GM12878 (cell line): ENCODE measurements at regions not wholly inside any gene's neighbourhood (a gene's known extent, or its start where the extent isn't known, plus 50 kb on each side); places are given as distances from the start of the nearest gene placed in this dataset.

ENCODE experiments used
- ATAC-seq: fragments of 200-7000 bp; cut with Tn5 transposase; 3 replicates; pipeline ENCODE4 v1.9.1; 2020; ENCODE audit warnings: mild to moderate bottlenecking, moderate library complexity
- BruUV-seq: library from RNA; stranded (reverse); fragments of 400-500 nt; replicated peaks from 2 replicates; lab custom pipeline; 2021; lab: Mats Ljungman, UMichigan
- CTCF ChIA-PET: fragments of 300-600 bp; sonication (Branson Sonifier 250); formaldehyde crosslinking; extraction: SDS; loops from one replicate; lab custom pipeline; 2021; ENCODE audit warnings: inconsistent platforms; lab: Yijun Ruan, JAX
- POLR2A ChIA-PET: fragments of 350-600 bp; formaldehyde crosslinking; extraction: SDS; loops from one replicate; lab custom pipeline; 2021; ENCODE audit warnings: inconsistent platforms; lab: Charles Lee
- RAD21 ChIA-PET: fragments of 300-600 bp; sonication (Branson Sonifier 250); formaldehyde crosslinking; loops from one replicate; lab custom pipeline; 2023; ENCODE audit warnings: antibody characterized with exemption; ENCODE audit not compliant: unreplicated experiment; lab: Charles Lee
- SMC1A ChIA-PET: fragments of 300-600 bp; sonication (Branson Sonifier 250); formaldehyde crosslinking; loops from one replicate; lab custom pipeline; 2023; ENCODE audit not compliant: unreplicated experiment, uncharacterized antibody; lab: Charles Lee
- DNase-seq: peaks from one replicate; pipeline ENCODE4 v3.0.0-alpha.2; 2011; ENCODE audit warnings: low read depth, low spot score
- FAIRE-seq: peaks from 3 replicates; lab custom pipeline; 2011; peaks lifted over from hg19 to GRCh38; lab: Jason Lieb, UNC
- H2AFZ ChIP-seq: 2 replicates; pipeline ENCODE4 v1.6.0; 2011; ENCODE audit warnings: low read depth, low read length, control low read depth; ENCODE audit not compliant: control insufficient read depth
- H3K27ac ChIP-seq: 2 replicates; pipeline ENCODE4 v1.5.1; 2011; ENCODE audit warnings: control low read depth; ENCODE audit not compliant: control insufficient read depth, insufficient read depth
- H3K27me3 ChIP-seq, 2 experiments: replicated peaks in 1 of 2; 2 replicates each; pipeline versions ENCODE4 v1.6.0 to v1.6.1; 2011; ENCODE audit warnings: low read length in 1 of 2; ENCODE audit not compliant: control insufficient read depth in 2 of 2, insufficient read depth in 2 of 2
- H3K36me3 ChIP-seq, 2 experiments: 2 replicates each; pipeline ENCODE4 v1.5.1; 2011; ENCODE audit warnings: low read length in 1 of 2; ENCODE audit not compliant: control insufficient read depth in 2 of 2, insufficient read depth in 2 of 2
- H3K4me1 ChIP-seq: 2 replicates; pipeline ENCODE4 v1.6.1; 2011; ENCODE audit warnings: mild to moderate bottlenecking, low read length, moderate library complexity, mixed read lengths; ENCODE audit not compliant: control insufficient read depth, insufficient read depth
- H3K4me2 ChIP-seq: 2 replicates; pipeline ENCODE4 v1.6.0; 2011; ENCODE audit warnings: control low read depth; ENCODE audit not compliant: control insufficient read depth, insufficient read depth
- H3K4me3 ChIP-seq: fragments of 200-600 bp; sonication (generic); 2 replicates; pipeline ENCODE4 v1.5.1; 2016
- H3K79me2 ChIP-seq: 2 replicates; pipeline ENCODE4 v1.6.0; 2011; ENCODE audit warnings: low read length; ENCODE audit not compliant: control insufficient read depth, insufficient read depth
- H3K9ac ChIP-seq: 2 replicates; pipeline ENCODE4 v1.8.0; 2011; ENCODE audit warnings: low read length, control low read depth, mixed read lengths; ENCODE audit not compliant: control insufficient read depth, insufficient read depth
- H3K9me3 ChIP-seq: replicated peaks from 3 replicates; pipeline ENCODE4 v1.5.1; 2011; ENCODE audit warnings: mild to moderate bottlenecking, low read length; ENCODE audit not compliant: control insufficient read depth, insufficient read depth
- H4K20me1 ChIP-seq: 2 replicates; pipeline ENCODE4 v1.6.0; 2011; ENCODE audit not compliant: control insufficient read depth, insufficient read depth
- CEBPB ChIP-seq, 2 experiments: fragments of 150-350 bp in 1 of 2; IDR thresholded peaks; 2 replicates each; pipeline ENCODE4 v1.6.1; 2012 to 2014; ENCODE audit warnings: low read depth in 2 of 2, low read length in 2 of 2, borderline replicate concordance in 1 of 2, inconsistent platforms in 1 of 2
- CUX1 ChIP-seq: IDR thresholded peaks from 2 replicates; pipeline ENCODE4 v1.6.1; 2012; ENCODE audit warnings: improper control_type of control experiment, low read depth, low read length; ENCODE audit not compliant: insufficient replicate concordance
- DPF2 ChIP-seq: fragments of 450-650 bp; IDR thresholded peaks from 2 replicates; pipeline ENCODE4 v1.6.1; 2017; ENCODE audit warnings: mild to moderate bottlenecking
- ESRRA ChIP-seq: IDR thresholded peaks from 2 replicates; pipeline ENCODE4 v1.6.1; 2012; ENCODE audit warnings: mild to moderate bottlenecking, low read length, improper control_type of control experiment
- GABPA ChIP-seq: IDR thresholded peaks from 2 replicates; pipeline ENCODE4 v1.6.1; 2014; ENCODE audit warnings: antibody characterized with exemption, low read depth, mild to moderate bottlenecking, inconsistent platforms
- JUND ChIP-seq: IDR thresholded peaks from 2 replicates; pipeline ENCODE4 v1.6.1; 2012; ENCODE audit warnings: low read depth, mild to moderate bottlenecking, low read length, improper control_type of control experiment, moderate library complexity
- PML ChIP-seq: IDR thresholded peaks from 2 replicates; pipeline ENCODE4 v1.6.1; 2012; ENCODE audit warnings: low read length, inconsistent platforms
- RAD51 ChIP-seq: fragments of 450-650 bp; IDR thresholded peaks from 2 replicates; pipeline ENCODE4 v1.6.1; 2016; ENCODE audit warnings: moderate library complexity, mild to moderate bottlenecking, inconsistent platforms
- RB1 ChIP-seq: fragments of 450-650 bp; formaldehyde crosslinking; IDR thresholded peaks from 2 replicates; pipeline ENCODE4 v1.6.1; 2017; ENCODE audit warnings: mild to moderate bottlenecking, borderline replicate concordance
- RELA ChIP-seq: fragments of 450-650 bp; IDR thresholded peaks from 2 replicates; pipeline ENCODE4 v1.8.0; 2014; ENCODE audit warnings: borderline replicate concordance; ENCODE audit not compliant: partially characterized antibody
- REST ChIP-seq: IDR thresholded peaks from 2 replicates; pipeline ENCODE4 v1.6.1; 2012; ENCODE audit warnings: mild to moderate bottlenecking, low read depth, low read length
- SRF ChIP-seq, 2 experiments: IDR thresholded peaks; 2 replicates each; pipeline ENCODE4 v1.6.1; 2011; ENCODE audit warnings: low read depth in 2 of 2, low read length in 2 of 2, mild to moderate bottlenecking in 1 of 2, moderate library complexity in 1 of 2
- STAT1 ChIP-seq: fragments of 450-650 bp; conservative IDR thresholded peaks from 2 replicates; pipeline ENCODE4 v1.6.1; 2014; ENCODE audit warnings: antibody characterized with exemption, mild to moderate bottlenecking
- WGBS: methylation state at CpG from one replicate; pipeline ENCODE4 v1.1.6; 2016; ENCODE audit warnings: low lambda C conversion rate; ENCODE audit not compliant: insufficient replicate concordance, insufficient coverage; ENCODE audit errors: missing lambda C conversion rate; 5-methylcytosine and 5-hydroxymethylcytosine counted together
- in situ Hi-C: fragments of 300-500 bp; cut with MboI; formaldehyde crosslinking; loops from 9 replicates; pipeline ENCODE4 v1.14.3; 2018; ENCODE audit warnings: mixed read lengths
- intact Hi-C: fragments of 100-400 bp; cut with micrococcal nuclease; formaldehyde crosslinking; loops from one replicate; pipeline ENCODE4 v1.14.2; 2022; ENCODE audit not compliant: unreplicated experiment

GRCh38 chr7:93013446-93014061, 104.2 kb downstream of the SAMD9 start:
- POLR2A ChIA-PET = no interaction called here
- no peak for FAIRE-seq
- BruUV-seq = no TSS peak

More at GRCh38 chr7:93013446-93014061, 104.2 kb downstream of the SAMD9 start:
- Histone ChIP-seq H3K4me3 (no peak overlapping the region), H3K4me2 (no peak overlapping the region), H3K36me3 (no peaks in the 10 kb centered on the region), H3K79me2 (no peaks in the 10 kb centered on the region), H3K9me3 (no peaks in the 10 kb centered on the region), H2AFZ (no peak overlapping the region)
- in situ Hi-C loops = no loop called here
- DNase-seq = no peak
- TF ChIP-seq JUND (no peak), GABPA (no peak), PML (no peak), REST (no peak), DPF2 (no peak), CUX1 (no peak), STAT1 (no peak), CEBPB (IDR thresholded peaks at IDR 0.05; ENCODE audit: borderline replicate concordance in 1 of 2, low read depth in 2 of 2, low read length in 2 of 2) (no peak), SRF (IDR thresholded peaks at IDR 0.05; ENCODE audit: low read depth in 2 of 2, low read length in 2 of 2) (no peak), RB1 (no peak), ESRRA (no peak), RAD51 (no peak), RELA (no peak)
- TF ChIP-seq, all 136 proteins: peak for 0
- H3K27ac ChIP-seq = no peak overlapping the region
- CTCF ChIA-PET = no interaction called here
- H4K20me1 ChIP-seq = no peaks in the 10 kb centered on the region
- no peak for ATAC-seq
- RAD21 ChIA-PET = no interaction called here
- WGBS = 91% methylated on average over 2 of the region's 2 CpGs
- no peaks in the 10 kb centered on the region for H3K4me1 ChIP-seq
- intact Hi-C loops = no loop called here
- H3K9ac ChIP-seq = no peak overlapping the region
- no peaks in the 10 kb centered on the region for H3K27me3 ChIP-seq
- SMC1A ChIA-PET = interaction anchor here (0.6 kb wide), 1 partner anchor 42 kb away, joined by 3 read pairs; no protein-coding TSS in a partner anchor
